ENCODE measurements at regions not wholly inside any gene's neighbourhood (a gene's known extent, or its start where the extent isn't known, plus 50 kb on each side); places are given as distances from the start of the nearest gene placed in this dataset.

DNA sequence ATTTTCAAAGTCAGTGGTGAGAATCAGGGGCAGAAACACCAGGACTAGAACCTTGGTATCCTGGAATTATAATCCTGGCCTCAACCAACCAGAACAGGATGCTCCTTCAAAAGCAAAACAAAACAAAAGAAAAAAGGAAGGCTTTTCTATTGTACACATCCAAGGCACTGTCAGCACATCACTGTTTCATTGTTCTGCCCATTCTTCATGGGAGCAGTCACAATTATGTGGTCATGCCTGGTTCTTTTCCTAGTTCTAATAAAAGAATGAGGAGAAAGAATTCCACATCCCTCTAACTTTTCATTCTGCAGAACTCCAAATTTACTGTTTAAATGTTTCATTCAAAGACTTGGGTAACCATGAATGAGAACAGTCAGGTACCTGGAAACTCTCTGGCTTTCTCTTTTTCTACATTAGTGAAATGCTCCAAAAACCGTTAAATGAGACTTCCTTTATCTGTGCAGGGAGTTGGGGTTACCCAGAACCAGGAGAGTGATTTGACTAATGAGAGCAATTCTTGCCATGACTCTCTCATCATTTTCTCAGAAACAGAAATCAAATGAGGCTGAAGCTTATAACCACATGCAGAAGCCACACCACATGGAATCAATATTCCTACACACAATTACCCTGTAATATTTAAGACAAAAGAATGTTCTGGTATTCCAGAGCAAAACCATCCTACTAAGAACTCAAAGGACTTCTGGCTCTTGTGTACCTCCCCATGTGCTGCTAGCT is 110.9 kb upstream of the CCDC150 start:
- no peak overlapping the region for H3K27ac Mint-ChIP-seq
- no peak overlapping the region for H3K4me3 Mint-ChIP-seq
- TF ChIP-seq, protein P1, sequence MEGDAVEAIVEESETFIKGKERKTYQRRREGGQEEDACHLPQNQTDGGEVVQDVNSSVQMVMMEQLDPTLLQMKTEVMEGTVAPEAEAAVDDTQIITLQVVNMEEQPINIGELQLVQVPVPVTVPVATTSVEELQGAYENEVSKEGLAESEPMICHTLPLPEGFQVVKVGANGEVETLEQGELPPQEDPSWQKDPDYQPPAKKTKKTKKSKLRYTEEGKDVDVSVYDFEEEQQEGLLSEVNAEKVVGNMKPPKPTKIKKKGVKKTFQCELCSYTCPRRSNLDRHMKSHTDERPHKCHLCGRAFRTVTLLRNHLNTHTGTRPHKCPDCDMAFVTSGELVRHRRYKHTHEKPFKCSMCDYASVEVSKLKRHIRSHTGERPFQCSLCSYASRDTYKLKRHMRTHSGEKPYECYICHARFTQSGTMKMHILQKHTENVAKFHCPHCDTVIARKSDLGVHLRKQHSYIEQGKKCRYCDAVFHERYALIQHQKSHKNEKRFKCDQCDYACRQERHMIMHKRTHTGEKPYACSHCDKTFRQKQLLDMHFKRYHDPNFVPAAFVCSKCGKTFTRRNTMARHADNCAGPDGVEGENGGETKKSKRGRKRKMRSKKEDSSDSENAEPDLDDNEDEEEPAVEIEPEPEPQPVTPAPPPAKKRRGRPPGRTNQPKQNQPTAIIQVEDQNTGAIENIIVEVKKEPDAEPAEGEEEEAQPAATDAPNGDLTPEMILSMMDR (IDR thresholded peaks at IDR 0.05): no peak
- peaks cover 3% of the 10 kb centered on the region for H3K27me3 Mint-ChIP-seq (ENCODE audit: low read depth, poor library complexity)
- no peak for DNase-seq
- H3K4me1 Mint-ChIP-seq: no peaks in the 10 kb centered on the region
- H3K36me3 Mint-ChIP-seq (ENCODE audit: low read depth): peaks cover 6% of the 10 kb centered on the region
- H3K9me3 Mint-ChIP-seq: peaks cover 16% of the 10 kb centered on the region

GRCh38 chr2:196530910-196531309 is 108.6 kb upstream of the CCDC150 start:
- peaks cover 3% of the 10 kb centered on the region for H3K27me3 Mint-ChIP-seq (ENCODE audit: low read depth, poor library complexity)
- peaks cover 16% of the 10 kb centered on the region for H3K9me3 Mint-ChIP-seq
- peaks cover 12% of the 10 kb centered on the region for H3K4me1 Mint-ChIP-seq

GRCh38 chr2:196533772-196534397 is 105.6 kb upstream of the CCDC150 start:
- Mint-ChIP-seq H3K36me3 (ENCODE audit: low read depth) (no peaks in the 10 kb centered on the region), H3K27ac (no peak overlapping the region), H3K4me3 (no peak overlapping the region), H3K27me3 (ENCODE audit: low read depth, poor library complexity) (peaks cover 3% of the 10 kb centered on the region), H3K4me1 (peaks cover 17% of the 10 kb centered on the region), H3K9me3 (peaks cover 4% of the 10 kb centered on the region)
- DNase-seq: no peak
- TF ChIP-seq, protein P1 (IDR thresholded peaks at IDR 0.05): no peak

More at GRCh38 chr2:196530910-196531309, 108.6 kb upstream of the CCDC150 start:
- TF ChIP-seq, protein P1 (IDR thresholded peaks at IDR 0.05): no peak
- Mint-ChIP-seq H3K4me3 (no peak overlapping the region), H3K27ac (no peak overlapping the region), H3K36me3 (ENCODE audit: low read depth) (peaks cover 6% of the 10 kb centered on the region)
- no peak for DNase-seq

GRCh38 chr2:196534495-196534894 is 105.0 kb upstream of the CCDC150 start:
- Mint-ChIP-seq H3K4me3 (no peak overlapping the region), H3K27me3 (ENCODE audit: low read depth, poor library complexity) (peaks cover 3% of the 10 kb centered on the region), H3K4me1 (peaks cover 17% of the 10 kb centered on the region), H3K27ac (peak overlapping the region; percentile 4), H3K36me3 (ENCODE audit: low read depth) (no peaks in the 10 kb centered on the region), H3K9me3 (peaks cover 2% of the 10 kb centered on the region)
- DNase-seq: no peak
- TF ChIP-seq, protein P1 (IDR thresholded peaks at IDR 0.05): no peak

- TF ChIP-seq, protein P1 (IDR thresholded peaks at IDR 0.05): no peak
- no peak overlapping the region for H3K4me3 Mint-ChIP-seq
- peaks cover 17% of the 10 kb centered on the region for H3K4me1 Mint-ChIP-seq
- DNase-seq: no peak
- H3K36me3 Mint-ChIP-seq (ENCODE audit: low read depth): no peaks in the 10 kb centered on the region
- H3K27ac Mint-ChIP-seq: peak overlapping the region; percentile 4
- peaks cover 3% of the 10 kb centered on the region for H3K27me3 Mint-ChIP-seq (ENCODE audit: low read depth, poor library complexity)
- H3K9me3 Mint-ChIP-seq: no peaks in the 10 kb centered on the region
Observed at GRCh38 chr2:196535061-196535460, 104.5 kb upstream of the CCDC150 start.
